Adrenal gland (tissue), 9 donors: ENCODE measurements at regions not wholly inside any gene's neighbourhood (a gene's known extent, or its start where the extent isn't known, plus 50 kb on each side); places are given as distances from the start of the nearest gene placed in this dataset.

Source experiments
- DNase-seq, 7 donors: peaks; one replicate each; pipeline ENCODE4 v3.0.0-alpha.2; 2019 to 2020
- H3K27ac ChIP-seq, 5 donors: fragments of 200-600 bp; sonication (generic) in 4 of 5; 1 replicate in 3 of 5; 2 replicates in 2 of 5; pipeline versions ENCODE4 v1.5.1 to v1.8.0; 2016 to 2020; ENCODE audit warnings: mild to moderate bottlenecking in 1 of 5
- H3K27me3 ChIP-seq: fragments of 200-600 bp; 2 replicates; pipeline ENCODE4 v1.8.0; 2021
- H3K36me3 ChIP-seq, 2 donors: fragments of 200-600 bp; replicated peaks in 1 of 2; 1 replicate in 1 of 2; 2 replicates in 1 of 2; pipeline versions ENCODE4 v1.5.1 to v1.8.0; 2018 to 2022
- H3K4me1 ChIP-seq, 2 donors: fragments of 200-600 bp; replicated peaks in 1 of 2; 1 replicate in 1 of 2; 2 replicates in 1 of 2; pipeline versions ENCODE4 v1.5.1 to v1.8.0; 2018 to 2021
- H3K4me3 ChIP-seq, 4 donors: fragments of 200-600 bp; sonication (generic) in 3 of 4; one replicate each; pipeline ENCODE4 v1.5.1; 2016 to 2018
- H3K9me3 ChIP-seq, 3 donors: fragments of 200-600 bp; sonication (generic) in 1 of 3; replicated peaks in 1 of 3; 1 replicate in 2 of 3; 2 replicates in 1 of 3; pipeline versions ENCODE4 v1.5.1 to v1.8.0; 2016 to 2021
- CTCF ChIP-seq, 6 experiments: fragments of 450-650 bp in 4 of 6; fragments of 200-600 bp in 2 of 6; sonication (generic) in 1 of 6; IDR thresholded peaks; 1 replicate in 5 of 6; 2 replicates in 1 of 6; pipeline versions ENCODE4 v1.5.1 to v1.8.0; 2016 to 2021; ENCODE audit warnings: antibody characterized with exemption in 6 of 6, mild to moderate bottlenecking in 2 of 6, moderate library complexity in 1 of 6
- POLR2A ChIP-seq, 2 donors: fragments of 450-650 bp; IDR thresholded peaks; one replicate each; pipeline ENCODE4 v1.6.1; 2017; ENCODE audit warnings: antibody characterized with exemption in 2 of 2, mild to moderate bottlenecking in 2 of 2, moderate library complexity in 1 of 2
- WGBS, 4 donors: extraction: QIAGEN DNeasy Blood & Tissue Kit in 2 of 4; methylation state at CpG; one replicate each; pipeline versions ENCODE4 v1.1.5 to v1.1.7; 2013 to 2017; 5-methylcytosine and 5-hydroxymethylcytosine counted together
- intact Hi-C, 2 donors: fragments of 100-400 bp; cut with DNase I; formaldehyde crosslinking; loops; one replicate each; pipeline versions ENCODE4 v1.14.1 to v1.15.0; 2022 to 2023
- donor health status: healthy with polysubstance abuse.
- donor health status: Bipolar disorder and iron deficiency.
- donor health status: DM: yes; HTN: yes; CAD: no.
- donor health status: DM: no; HTN: no; CAD: no.
- donor health status: DM: no; HTN: no; CAD: no.

- no peaks in the 10 kb centered on the region for H3K27me3 ChIP-seq
- no peak overlapping the region for H3K27ac ChIP-seq
- WGBS, 4 donors, result 57 to 73% (median 69%) methylated on average over 6 of the region's 6 CpGs
- no peaks in the 10 kb centered on the region for H3K36me3 ChIP-seq
- intact Hi-C loops, result no loop called here
- TF ChIP-seq POLR2A (IDR thresholded peaks at IDR 0.05), result no peak
- no peak for TF ChIP-seq CTCF (IDR thresholded peaks at IDR 0.05)
- H3K4me3 ChIP-seq, result no peak overlapping the region
- no peaks in the 10 kb centered on the region for H3K9me3 ChIP-seq
- no peak for DNase-seq
- H3K4me1 ChIP-seq, result no peaks in the 10 kb centered on the region
Measured at GRCh38 chr14:98548071-98548686, 723.8 kb downstream of the BCL11B start.

GRCh38 chr14:98551028-98551427 is 721.0 kb downstream of the BCL11B start:
- TF ChIP-seq POLR2A (IDR thresholded peaks at IDR 0.05) (no peak), CTCF (IDR thresholded peaks at IDR 0.05) (no peak)
- Histone ChIP-seq H3K27ac (no peak overlapping the region), H3K4me3 (no peak overlapping the region), H3K9me3 (no peaks in the 10 kb centered on the region), H3K36me3 (no peaks in the 10 kb centered on the region), H3K4me1 (no peaks in the 10 kb centered on the region), H3K27me3 (no peaks in the 10 kb centered on the region)
- no peak for DNase-seq
- 74 to 87% (median 81%) methylated on average over 5 of the region's 5 CpGs for WGBS, 4 donors
- intact Hi-C loops, result no loop called here

GRCh38 chr14:98555440-98555839 is 716.6 kb downstream of the BCL11B start:
- H3K4me3 ChIP-seq, result no peak overlapping the region

DNA sequence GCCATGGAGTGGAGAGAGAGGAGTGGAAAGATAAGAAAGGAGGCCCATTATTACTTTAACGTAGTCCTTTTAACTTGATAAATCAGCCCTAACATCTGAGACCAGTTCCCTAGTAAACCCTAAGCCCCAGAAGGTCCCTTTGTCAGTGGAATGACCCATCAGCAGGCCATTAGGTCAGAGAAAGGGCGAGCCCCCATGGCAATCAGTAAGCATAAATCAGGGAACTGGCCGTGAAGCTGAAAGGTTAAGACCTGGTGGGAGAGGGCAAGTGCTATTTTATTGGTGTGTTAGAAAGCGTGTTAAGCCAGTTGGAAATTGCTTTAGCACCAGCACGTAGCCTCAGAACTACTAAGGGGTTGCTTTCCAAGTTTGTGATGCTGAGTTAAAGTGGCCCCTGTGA is 708.0 kb downstream of the BCL11B start:
- intact Hi-C loops, result no loop called here
- H3K9me3 ChIP-seq, result no peaks in the 10 kb centered on the region
- 7 to 18% (median 12%) methylated on average over 5 of the region's 5 CpGs for WGBS, 4 donors
- H3K27ac ChIP-seq, result no peak overlapping the region
- H3K27me3 ChIP-seq, result no peaks in the 10 kb centered on the region
- TF ChIP-seq POLR2A (IDR thresholded peaks at IDR 0.05) (no peak), CTCF (IDR thresholded peaks at IDR 0.05) (no peak)
- H3K4me1 ChIP-seq, result no peaks in the 10 kb centered on the region
- DNase-seq, result no peak
- H3K4me3 ChIP-seq, result no peak overlapping the region
- H3K36me3 ChIP-seq, result no peaks in the 10 kb centered on the region

More at GRCh38 chr14:98555440-98555839, 716.6 kb downstream of the BCL11B start:
- TF ChIP-seq CTCF (IDR thresholded peaks at IDR 0.05) (no peak), POLR2A (IDR thresholded peaks at IDR 0.05) (no peak)
- intact Hi-C loops, result no loop called here
- H3K9me3 ChIP-seq, result no peaks in the 10 kb centered on the region
- no peaks in the 10 kb centered on the region for H3K36me3 ChIP-seq
- H3K4me1 ChIP-seq, result no peaks in the 10 kb centered on the region
- 48 to 73% (median 62%) methylated on average over 1 of the region's 1 CpG for WGBS, 4 donors
- H3K27me3 ChIP-seq, result no peaks in the 10 kb centered on the region
- DNase-seq, result no peak
- no peak overlapping the region for H3K27ac ChIP-seq
